Endothelial cell of umbilical vein (primary cell): ENCODE measurements at regions not wholly inside any gene's neighbourhood (a gene's known extent, or its start where the extent isn't known, plus 50 kb on each side); places are given as distances from the start of the nearest gene placed in this dataset.

Experiments
- BruUV-seq: library from RNA; stranded (reverse); fragments of 400-500 nt; replicated peaks from 2 replicates; lab custom pipeline; 2021; lab: Mats Ljungman, UMichigan
- CTCF ChIA-PET: fragments of 300-600, 350-600 bp; sonication (Branson Sonifier 250); formaldehyde crosslinking; loops from one replicate; lab custom pipeline; 2021; ENCODE audit warnings: antibody characterized with exemption, inconsistent platforms; lab: Charles Lee
- POLR2A ChIA-PET: fragments of 300-600, 350-600 bp; sonication (Branson Sonifier 250); formaldehyde crosslinking; loops from one replicate; lab custom pipeline; 2021; ENCODE audit warnings: antibody characterized with exemption, inconsistent platforms; lab: Charles Lee
- DNase-seq: peaks from one replicate; pipeline ENCODE4 v3.0.0-alpha.2; 2011; ENCODE audit warnings: low read depth, low spot score
- FAIRE-seq: peaks from 2 replicates; lab custom pipeline; 2011; peaks lifted over from hg19 to GRCh38; lab: Jason Lieb, UNC
- H2AFZ ChIP-seq: 2 replicates; pipeline ENCODE4 v1.6.0; 2012; ENCODE audit warnings: low read depth, low read length, control low read depth, inconsistent platforms
- H3K27ac ChIP-seq: 2 replicates; pipeline ENCODE4 v1.5.1; 2011; ENCODE audit warnings: low read depth, mild to moderate bottlenecking, control low read depth, low read length, moderate library complexity; ENCODE audit not compliant: insufficient read depth
- H3K27me3 ChIP-seq, 2 experiments: 2 replicates each; pipeline versions ENCODE4 v1.6.0 to v1.6.1; 2011; ENCODE audit warnings: low read length in 2 of 2, mixed read lengths in 1 of 2; ENCODE audit not compliant: control insufficient read depth in 2 of 2, insufficient read depth in 2 of 2
- H3K36me3 ChIP-seq, 2 experiments: 2 replicates in 1 of 2; 3 replicates in 1 of 2; pipeline ENCODE4 v1.5.1; 2011; ENCODE audit warnings: low read length in 2 of 2, mild to moderate bottlenecking in 1 of 2, moderate library complexity in 1 of 2; ENCODE audit not compliant: control insufficient read depth in 2 of 2, insufficient read depth in 2 of 2; ENCODE audit errors: extremely low read depth in 1 of 2
- H3K4me1 ChIP-seq: 3 replicates; pipeline ENCODE4 v1.5.1; 2011; ENCODE audit warnings: mild to moderate bottlenecking, low read length; ENCODE audit not compliant: control insufficient read depth, insufficient read depth; ENCODE audit errors: extremely low read depth
- H3K4me2 ChIP-seq: 2 replicates; pipeline ENCODE4 v1.6.1; 2011; ENCODE audit warnings: low read length, control low read depth, mixed read lengths; ENCODE audit not compliant: insufficient read depth
- H3K4me3 ChIP-seq, 3 experiments: fragments of 200-600 bp in 1 of 3; sonication (generic), shearing (Covaris generic) in 1 of 3; replicated peaks in 1 of 3; 2 replicates each; pipeline ENCODE4 v1.5.1; 2011 to 2016; ENCODE audit warnings: control low read depth in 3 of 3, low read length in 3 of 3, mild to moderate bottlenecking in 2 of 3, inconsistent platforms in 1 of 3, low read depth in 1 of 3, moderate library complexity in 1 of 3; ENCODE audit not compliant: insufficient read depth in 1 of 3
- H3K79me2 ChIP-seq: 2 replicates; pipeline ENCODE4 v1.6.0; 2012; ENCODE audit warnings: low read length, inconsistent platforms; ENCODE audit not compliant: control insufficient read depth, insufficient read depth
- H3K9ac ChIP-seq: replicated peaks from 2 replicates; pipeline ENCODE3; 2011; ENCODE audit warnings: low read length, control low read depth; ENCODE audit not compliant: insufficient read depth; ENCODE audit errors: extremely low read depth
- H3K9me1 ChIP-seq: replicated peaks from 3 replicates; pipeline ENCODE4 v1.6.0; 2011; ENCODE audit warnings: mild to moderate bottlenecking, low read length; ENCODE audit not compliant: control insufficient read depth, insufficient read depth; ENCODE audit errors: extremely low read depth
- H3K9me3 ChIP-seq: replicated peaks from 2 replicates; pipeline ENCODE4 v1.5.1; 2012; ENCODE audit warnings: low read length, inconsistent platforms; ENCODE audit not compliant: control insufficient read depth, insufficient read depth
- H4K20me1 ChIP-seq: replicated peaks from 2 replicates; pipeline ENCODE3; 2011; ENCODE audit warnings: mild to moderate bottlenecking, low read length; ENCODE audit not compliant: control insufficient read depth, insufficient read depth; ENCODE audit errors: extremely low read depth
- EZH2 ChIP-seq: IDR thresholded peaks from 2 replicates; pipeline ENCODE4 v1.6.1; 2012; ENCODE audit warnings: borderline replicate concordance, low read depth, mild to moderate bottlenecking, moderate library complexity, low read length, inconsistent platforms; ENCODE audit not compliant: severe bottlenecking
- FOS ChIP-seq: IDR thresholded peaks from 2 replicates; pipeline ENCODE4 v1.6.1; 2011; ENCODE audit warnings: mild to moderate bottlenecking, low read length, moderate library complexity, borderline replicate concordance; ENCODE audit not compliant: insufficient read depth
- GATA2 ChIP-seq: IDR thresholded peaks from 2 replicates; pipeline ENCODE4 v1.7.0; 2011; ENCODE audit warnings: low read depth, mild to moderate bottlenecking, moderate library complexity, mixed read lengths, low read length; ENCODE audit not compliant: insufficient read length, insufficient read depth
- JUN ChIP-seq: IDR thresholded peaks from 2 replicates; pipeline ENCODE4 v1.6.1; 2011; ENCODE audit warnings: borderline replicate concordance, low read depth; ENCODE audit not compliant: insufficient read length, insufficient read depth
- MYC ChIP-seq: IDR thresholded peaks from one replicate; pipeline ENCODE4 v1.6.1; 2011; ENCODE audit warnings: mild to moderate bottlenecking, low read depth, low read length
- POLR2A ChIP-seq: IDR thresholded peaks from 2 replicates; pipeline ENCODE4 v1.6.1; 2012; ENCODE audit warnings: low read depth, mild to moderate bottlenecking, control low read depth, low read length
- POLR2AphosphoS5 ChIP-seq: IDR thresholded peaks from 2 replicates; pipeline ENCODE4 v1.6.1; 2012; ENCODE audit warnings: low read depth, mild to moderate bottlenecking, control low read depth, low read length, moderate library complexity; ENCODE audit not compliant: insufficient read depth
- dilution Hi-C: fragments of 300-500 bp; cut with MboI; formaldehyde crosslinking; loops from one replicate; pipeline ENCODE4 v1.15.0; 2019; ENCODE audit warnings: low sequenced_read_pairs; ENCODE audit not compliant: extremely low pct_ligation_motif_present
- intact Hi-C: fragments of 100-400 bp; cut with micrococcal nuclease; formaldehyde crosslinking; loops from one replicate; pipeline ENCODE4 v1.10.0; 2022
- TF ChIP-seq, protein P1 (sequence below), 2 donors: IDR thresholded peaks; 1 replicate in 1 of 2; 2 replicates in 1 of 2; pipeline ENCODE4 v1.5.1; 2011; ENCODE audit warnings: low read length in 2 of 2, mild to moderate bottlenecking in 2 of 2, moderate library complexity in 2 of 2, control low read depth in 1 of 2, inconsistent platforms in 1 of 2, low read depth in 1 of 2; ENCODE audit not compliant: insufficient read depth in 1 of 2; ENCODE audit errors: extremely low read depth in 1 of 2
- TF ChIP-seq, protein P2 (sequence below): IDR thresholded peaks from 2 replicates; pipeline ENCODE4 v1.6.1; 2011; ENCODE audit not compliant: insufficient read depth, insufficient read length

DNA sequence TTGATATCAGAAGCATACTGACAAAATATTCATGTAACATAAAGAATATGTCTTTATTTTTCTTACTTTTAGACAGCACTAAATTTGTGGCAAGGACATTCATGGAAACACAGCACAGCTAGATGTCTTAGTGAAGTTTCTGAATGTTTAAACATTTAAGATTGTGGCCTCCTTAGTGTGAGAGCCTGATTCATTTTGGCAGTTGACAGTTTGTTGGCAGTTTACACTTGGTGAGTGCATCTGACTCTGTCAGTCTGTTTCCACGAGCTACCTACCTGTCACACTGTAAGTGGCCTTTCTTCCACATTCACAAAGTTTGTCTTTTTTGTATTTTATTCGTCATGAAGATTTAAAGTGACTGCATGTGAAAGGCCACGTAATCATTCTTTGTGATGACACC lies 436.8 kb downstream of the TUSC1 start:
- CTCF ChIA-PET: no interaction called here

More for the DNA sequence above, 436.8 kb downstream of the TUSC1 start:
- no peaks in the 10 kb centered on the region for H3K9me1 ChIP-seq
- no peaks in the 10 kb centered on the region for H3K4me1 ChIP-seq
- H2AFZ ChIP-seq: no peak overlapping the region
- H3K4me2 ChIP-seq: no peak overlapping the region
- TF ChIP-seq MYC (no peak), POLR2A (no peak), GATA2 (no peak), EZH2 (no peak), POLR2AphosphoS5 (no peak), JUN (no peak), FOS (no peak)
- TF ChIP-seq, protein P1, sequence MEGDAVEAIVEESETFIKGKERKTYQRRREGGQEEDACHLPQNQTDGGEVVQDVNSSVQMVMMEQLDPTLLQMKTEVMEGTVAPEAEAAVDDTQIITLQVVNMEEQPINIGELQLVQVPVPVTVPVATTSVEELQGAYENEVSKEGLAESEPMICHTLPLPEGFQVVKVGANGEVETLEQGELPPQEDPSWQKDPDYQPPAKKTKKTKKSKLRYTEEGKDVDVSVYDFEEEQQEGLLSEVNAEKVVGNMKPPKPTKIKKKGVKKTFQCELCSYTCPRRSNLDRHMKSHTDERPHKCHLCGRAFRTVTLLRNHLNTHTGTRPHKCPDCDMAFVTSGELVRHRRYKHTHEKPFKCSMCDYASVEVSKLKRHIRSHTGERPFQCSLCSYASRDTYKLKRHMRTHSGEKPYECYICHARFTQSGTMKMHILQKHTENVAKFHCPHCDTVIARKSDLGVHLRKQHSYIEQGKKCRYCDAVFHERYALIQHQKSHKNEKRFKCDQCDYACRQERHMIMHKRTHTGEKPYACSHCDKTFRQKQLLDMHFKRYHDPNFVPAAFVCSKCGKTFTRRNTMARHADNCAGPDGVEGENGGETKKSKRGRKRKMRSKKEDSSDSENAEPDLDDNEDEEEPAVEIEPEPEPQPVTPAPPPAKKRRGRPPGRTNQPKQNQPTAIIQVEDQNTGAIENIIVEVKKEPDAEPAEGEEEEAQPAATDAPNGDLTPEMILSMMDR (IDR thresholded peaks at IDR 0.05; ENCODE audit: extremely low read depth in 1 of 2, insufficient read depth in 1 of 2, low read depth in 1 of 2, low read length in 2 of 2): no peak
- TF ChIP-seq, protein P2, sequence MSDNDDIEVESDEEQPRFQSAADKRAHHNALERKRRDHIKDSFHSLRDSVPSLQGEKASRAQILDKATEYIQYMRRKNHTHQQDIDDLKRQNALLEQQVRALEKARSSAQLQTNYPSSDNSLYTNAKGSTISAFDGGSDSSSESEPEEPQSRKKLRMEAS: no peak
- no TSS peak for BruUV-seq
- intact Hi-C loops (no loop called here), dilution Hi-C loops (no loop called here)
- H3K27ac ChIP-seq: no peak overlapping the region
- no peak for FAIRE-seq
- POLR2A ChIA-PET: no interaction called here
- H3K4me3 ChIP-seq: no peak overlapping the region
- DNase-seq: no peak
- no peaks in the 10 kb centered on the region for H3K79me2 ChIP-seq
- H3K27me3 ChIP-seq: no peaks in the 10 kb centered on the region
- H3K36me3 ChIP-seq: no peaks in the 10 kb centered on the region
- H3K9me3 ChIP-seq: no peaks in the 10 kb centered on the region
- H3K9ac ChIP-seq: no peak overlapping the region
- H4K20me1 ChIP-seq: no peaks in the 10 kb centered on the region
